BE2C (cell line): ENCODE measurements at regions not wholly inside any gene's neighbourhood (a gene's known extent, or its start where the extent isn't known, plus 50 kb on each side); places are given as distances from the start of the nearest gene placed in this dataset.
"Not testable (repeated sequence)": the region's sequence is repeated elsewhere in the genome, so short reads cannot be mapped to it uniquely, and the experiment has no call there.

Experiments used
- DNase-seq: peaks from one replicate; pipeline ENCODE4 v3.0.0-alpha.2; 2020
- H3K27me3 ChIP-seq: fragments of 250-450 bp; sonication (Bioruptor Pico); 2 replicates; pipeline ENCODE4 v1.5.1; 2020; ENCODE audit warnings: mild to moderate bottlenecking
- H3K36me3 ChIP-seq: fragments of 250-450 bp; sonication (Bioruptor Pico); 2 replicates; pipeline ENCODE4 v1.5.1; 2020; ENCODE audit warnings: mild to moderate bottlenecking
- H3K4me1 ChIP-seq: fragments of 250-450 bp; sonication (Bioruptor Pico); 2 replicates; pipeline ENCODE4 v1.5.1; 2020
- H3K4me3 ChIP-seq: 2 replicates; pipeline ENCODE4 v1.5.1; 2011; ENCODE audit warnings: low read depth, low read length
- H3K9me3 ChIP-seq: fragments of 250-450 bp; sonication (Bioruptor Pico); 2 replicates; pipeline ENCODE4 v1.5.1; 2020
- CTCF ChIP-seq: IDR thresholded peaks from 2 replicates; pipeline ENCODE4 v1.5.1; 2012; ENCODE audit warnings: mild to moderate bottlenecking, low read depth, low read length

DNA sequence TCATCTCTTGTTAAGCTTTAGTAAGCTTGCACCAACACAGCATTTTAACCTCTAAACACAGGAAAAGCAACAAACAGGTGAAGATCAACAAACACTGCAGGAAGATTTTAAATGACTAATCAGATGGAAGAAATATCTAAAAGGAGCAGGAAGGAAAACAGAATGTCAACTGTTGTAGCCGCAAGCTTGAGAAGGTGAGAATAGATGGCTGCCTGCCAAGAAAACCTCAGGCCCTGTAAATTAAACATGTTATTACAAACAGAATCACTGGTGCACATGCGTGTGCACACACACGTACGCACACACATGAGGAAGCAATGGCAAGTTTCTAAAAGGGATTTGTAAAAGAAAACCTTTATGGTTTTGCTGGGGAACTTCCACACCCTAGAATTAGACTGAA is 257.8 kb upstream of the GALNT5 start:
- Histone ChIP-seq H3K9me3 (no peaks in the 10 kb centered on the region), H3K36me3 (no peaks in the 10 kb centered on the region), H3K4me3 (no peak overlapping the region), H3K4me1 (no peaks in the 10 kb centered on the region), H3K27me3 (no peaks in the 10 kb centered on the region)
- TF ChIP-seq CTCF, result no peak
- DNase-seq, result no peak

GRCh38 chr2:157004789-157005188 is 252.7 kb upstream of the GALNT5 start:
- Histone ChIP-seq H3K9me3 (no peaks in the 10 kb centered on the region), H3K36me3 (no peaks in the 10 kb centered on the region), H3K4me3 (no peak overlapping the region), H3K27me3 (no peaks in the 10 kb centered on the region), H3K4me1 (no peaks in the 10 kb centered on the region)
- TF ChIP-seq CTCF, result no peak
- no peak for DNase-seq

- Histone ChIP-seq H3K36me3 (no peaks in the 10 kb centered on the region), H3K4me1 (no peaks in the 10 kb centered on the region), H3K27me3 (no peaks in the 10 kb centered on the region), H3K9me3 (no peaks in the 10 kb centered on the region), H3K4me3 (no peak overlapping the region)
- no peak for DNase-seq
- no peak for TF ChIP-seq CTCF
Measured at GRCh38 chr2:157015015-157015575, 242.4 kb upstream of the GALNT5 start.

GRCh38 chr2:157023264-157023663 is 234.2 kb upstream of the GALNT5 start:
- not testable (repeated sequence) for H3K36me3 ChIP-seq, H3K9me3 ChIP-seq, H3K27me3 ChIP-seq, DNase-seq, H3K4me3 ChIP-seq, H3K4me1 ChIP-seq

GRCh38 chr2:157024129-157024528 is 233.4 kb upstream of the GALNT5 start:
- no peaks in the 10 kb centered on the region for H3K27me3 ChIP-seq
- no peak for DNase-seq
- H3K4me3 ChIP-seq, result no peak overlapping the region
- H3K4me1 ChIP-seq, result no peaks in the 10 kb centered on the region
- no peaks in the 10 kb centered on the region for H3K36me3 ChIP-seq
- no peaks in the 10 kb centered on the region for H3K9me3 ChIP-seq
- no peak for TF ChIP-seq CTCF

- Histone ChIP-seq H3K27me3 (no peaks in the 10 kb centered on the region), H3K4me3 (no peak overlapping the region), H3K36me3 (no peaks in the 10 kb centered on the region), H3K9me3 (no peaks in the 10 kb centered on the region), H3K4me1 (no peaks in the 10 kb centered on the region)
- TF ChIP-seq CTCF, result no peak
- no peak for DNase-seq
Measured at GRCh38 chr2:157032017-157032416, 225.5 kb upstream of the GALNT5 start.

DNA sequence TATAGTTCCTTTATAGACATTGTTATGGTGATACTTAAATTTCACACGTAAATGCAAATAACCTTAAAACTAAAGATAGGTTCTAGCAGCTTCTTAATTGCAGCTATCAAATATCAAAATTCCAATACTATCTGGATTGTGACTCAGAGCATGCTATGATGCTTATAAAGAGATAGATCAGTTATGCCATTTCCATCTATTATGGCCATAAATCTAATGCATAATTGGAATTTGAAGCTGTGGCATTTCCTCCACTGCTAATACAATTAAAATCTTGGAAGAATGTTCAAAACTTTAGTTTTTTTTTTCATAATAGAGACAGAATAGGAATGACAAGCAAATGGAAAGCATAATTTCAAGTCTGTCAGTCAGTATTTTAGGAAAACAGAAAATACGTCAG is 220.8 kb upstream of the GALNT5 start:
- DNase-seq, result no peak
- Histone ChIP-seq H3K4me3 (no peak overlapping the region), H3K36me3 (no peaks in the 10 kb centered on the region), H3K9me3 (no peaks in the 10 kb centered on the region), H3K4me1 (no peaks in the 10 kb centered on the region), H3K27me3 (no peaks in the 10 kb centered on the region)
- TF ChIP-seq CTCF, result no peak
